Fibroblast of pulmonary artery (primary cell): ENCODE measurements at regions not wholly inside any gene's neighbourhood (a gene's known extent, or its start where the extent isn't known, plus 50 kb on each side); places are given as distances from the start of the nearest gene placed in this dataset.
"Not testable (repeated sequence)": the region's sequence is repeated elsewhere in the genome, so short reads cannot be mapped to it uniquely, and the experiment has no call there.

Experiments used
- DNase-seq: peaks from one replicate; pipeline ENCODE4 v3.0.0-alpha.2; 2010; ENCODE audit warnings: low read depth
- H3K4me3 ChIP-seq: replicated peaks from 2 replicates; pipeline ENCODE4 v1.5.1; 2011; ENCODE audit warnings: low read depth, mild to moderate bottlenecking, control low read depth, low read length, moderate library complexity
- CTCF ChIP-seq: IDR thresholded peaks from 2 replicates; pipeline ENCODE4 v1.5.1; 2011; ENCODE audit warnings: mild to moderate bottlenecking, control low read depth, low read length, inconsistent platforms; ENCODE audit errors: missing control alignments

- DNase-seq = no peak
- TF ChIP-seq CTCF = no peak
- no peak overlapping the region for H3K4me3 ChIP-seq
These were observed 765.2 kb upstream of the MGAT4C start for GRCh38 chr12:87021400-87021799.

GRCh38 chr12:87020071-87020470, 763.9 kb upstream of the MGAT4C start:
- no peak overlapping the region for H3K4me3 ChIP-seq
- TF ChIP-seq CTCF = no peak
- DNase-seq = peak; percentile 6

GRCh38 chr12:87015352-87015751, 759.2 kb upstream of the MGAT4C start:
- no peak for DNase-seq
- TF ChIP-seq CTCF = no peak
- no peak overlapping the region for H3K4me3 ChIP-seq

DNA sequence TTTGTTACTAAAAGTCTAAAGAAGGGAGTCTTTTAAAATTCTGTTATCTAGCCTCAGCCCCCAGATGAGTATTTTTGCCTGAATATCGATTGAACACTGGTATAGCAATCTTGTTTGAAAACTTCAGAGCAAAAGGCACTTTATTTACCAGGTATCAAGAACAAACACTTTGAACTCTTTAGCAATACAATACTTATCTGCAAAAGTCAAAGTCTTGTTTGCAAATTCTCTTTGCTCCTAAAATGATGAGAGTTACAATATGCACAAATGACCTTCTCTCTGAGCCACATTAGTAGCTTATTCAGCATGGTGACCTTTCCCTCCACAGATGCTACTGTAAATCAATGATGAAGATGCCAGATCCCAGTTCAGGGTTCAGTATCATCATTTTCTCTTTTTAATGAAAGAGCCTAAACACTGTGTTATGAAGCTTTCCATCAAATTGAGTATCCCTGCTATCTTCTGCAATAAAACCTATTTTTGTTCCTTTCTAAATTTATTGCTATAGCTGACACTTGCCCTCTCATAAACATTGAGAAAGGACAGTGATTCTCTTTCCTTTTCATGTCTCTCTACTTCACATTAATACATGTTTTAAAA, 752.7 kb upstream of the MGAT4C start:
- H3K4me3 ChIP-seq = no peak overlapping the region
- TF ChIP-seq CTCF = no peak
- DNase-seq = no peak

DNA sequence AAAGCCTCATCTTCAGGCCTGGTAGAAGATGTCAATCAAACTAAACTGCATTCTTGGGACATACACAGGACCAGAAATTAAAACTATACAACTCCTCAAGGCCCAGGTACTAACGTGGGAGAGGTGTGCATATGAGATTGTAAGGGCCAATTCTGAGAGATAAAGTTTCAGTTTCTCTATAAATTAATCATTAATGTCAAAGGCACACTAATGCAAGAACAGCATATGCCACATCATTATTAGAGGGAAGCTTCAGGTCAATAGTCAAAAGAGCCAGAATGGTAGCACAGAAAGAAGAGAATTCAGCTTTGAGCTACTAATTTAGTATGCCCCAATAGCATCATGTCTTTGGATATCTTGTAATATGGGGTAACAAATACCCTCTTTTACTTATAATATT, 744.9 kb upstream of the MGAT4C start:
- H3K4me3 ChIP-seq = no peak overlapping the region
- no peak for TF ChIP-seq CTCF
- DNase-seq = no peak

- DNase-seq = no peak
- H3K4me3 ChIP-seq = no peak overlapping the region
- TF ChIP-seq CTCF = no peak
These were observed 729.1 kb upstream of the MGAT4C start for GRCh38 chr12:86985298-86985697.

GRCh38 chr12:86970595-86970994, 714.4 kb upstream of the MGAT4C start:
- not testable (repeated sequence) for DNase-seq, H3K4me3 ChIP-seq
